HUES48 (cell line): ENCODE measurements at regions not wholly inside any gene's neighbourhood (a gene's known extent, or its start where the extent isn't known, plus 50 kb on each side); places are given as distances from the start of the nearest gene placed in this dataset.

Experiments
- H3K27ac ChIP-seq: one replicate; pipeline ENCODE4 v1.7.0; 2013; ENCODE audit warnings: low read depth, low read length, inconsistent platforms
- H3K27me3 ChIP-seq: 2 replicates; pipeline ENCODE4 v1.6.1; 2013; ENCODE audit warnings: mild to moderate bottlenecking, low read length; ENCODE audit not compliant: control insufficient read depth, insufficient read depth
- H3K36me3 ChIP-seq: 2 replicates; pipeline ENCODE4 v1.6.1; 2013; ENCODE audit warnings: low read length; ENCODE audit not compliant: control insufficient read depth, insufficient read depth
- H3K4me1 ChIP-seq: 2 replicates; pipeline ENCODE4 v1.6.1; 2013; ENCODE audit warnings: mild to moderate bottlenecking, low read length; ENCODE audit not compliant: control insufficient read depth, insufficient read depth
- H3K4me3 ChIP-seq: 2 replicates; pipeline ENCODE4 v1.5.1; 2013; ENCODE audit warnings: mild to moderate bottlenecking, low read depth, low read length
- H3K9ac ChIP-seq: 2 replicates; pipeline ENCODE4 v1.6.1; 2013; ENCODE audit warnings: mild to moderate bottlenecking, low read depth, low read length, moderate library complexity
- H3K9me3 ChIP-seq: 2 replicates; pipeline ENCODE4 v1.6.1; 2013; ENCODE audit warnings: low read length; ENCODE audit not compliant: control insufficient read depth, insufficient read depth

GRCh38 chr22:48121984-48122383 is 1359.5 kb downstream of the TBC1D22A start:
- H3K36me3 ChIP-seq = no peaks in the 10 kb centered on the region
- no peak overlapping the region for H3K27ac ChIP-seq
- H3K4me3 ChIP-seq = no peak overlapping the region
- H3K4me1 ChIP-seq = no peaks in the 10 kb centered on the region
- no peak overlapping the region for H3K9ac ChIP-seq
- H3K27me3 ChIP-seq = no peaks in the 10 kb centered on the region
- no peaks in the 10 kb centered on the region for H3K9me3 ChIP-seq

- no peaks in the 10 kb centered on the region for H3K36me3 ChIP-seq
- H3K9ac ChIP-seq = no peak overlapping the region
- H3K27me3 ChIP-seq = no peaks in the 10 kb centered on the region
- H3K9me3 ChIP-seq = no peaks in the 10 kb centered on the region; the same call in 1 of the 2 replicates
- H3K4me1 ChIP-seq = no peaks in the 10 kb centered on the region
- H3K4me3 ChIP-seq = no peak overlapping the region
- H3K27ac ChIP-seq = no peak overlapping the region
Observed at GRCh38 chr22:48118654-48119053, 1356.2 kb downstream of the TBC1D22A start.

DNA sequence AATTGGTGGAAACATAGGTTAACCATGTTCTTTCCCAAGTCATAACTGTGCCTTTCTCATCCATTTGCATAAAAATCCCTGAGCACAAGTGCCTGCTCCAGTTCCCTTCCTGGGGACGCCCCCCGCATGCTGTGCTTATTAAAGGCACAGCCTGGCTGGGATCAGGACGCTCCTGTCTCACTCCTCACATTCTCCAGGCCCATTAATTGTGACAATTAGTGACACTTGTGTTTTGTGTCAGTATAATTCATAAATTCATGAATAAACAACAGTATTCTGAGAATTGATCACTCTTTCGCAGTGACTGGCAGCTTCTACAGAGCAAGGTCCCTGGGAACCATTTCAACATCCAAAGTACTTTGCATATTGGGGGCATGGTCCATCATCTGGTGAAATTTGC is 1354.4 kb downstream of the TBC1D22A start:
- Histone ChIP-seq H3K27me3 (no peaks in the 10 kb centered on the region), H3K36me3 (no peaks in the 10 kb centered on the region)

DNA sequence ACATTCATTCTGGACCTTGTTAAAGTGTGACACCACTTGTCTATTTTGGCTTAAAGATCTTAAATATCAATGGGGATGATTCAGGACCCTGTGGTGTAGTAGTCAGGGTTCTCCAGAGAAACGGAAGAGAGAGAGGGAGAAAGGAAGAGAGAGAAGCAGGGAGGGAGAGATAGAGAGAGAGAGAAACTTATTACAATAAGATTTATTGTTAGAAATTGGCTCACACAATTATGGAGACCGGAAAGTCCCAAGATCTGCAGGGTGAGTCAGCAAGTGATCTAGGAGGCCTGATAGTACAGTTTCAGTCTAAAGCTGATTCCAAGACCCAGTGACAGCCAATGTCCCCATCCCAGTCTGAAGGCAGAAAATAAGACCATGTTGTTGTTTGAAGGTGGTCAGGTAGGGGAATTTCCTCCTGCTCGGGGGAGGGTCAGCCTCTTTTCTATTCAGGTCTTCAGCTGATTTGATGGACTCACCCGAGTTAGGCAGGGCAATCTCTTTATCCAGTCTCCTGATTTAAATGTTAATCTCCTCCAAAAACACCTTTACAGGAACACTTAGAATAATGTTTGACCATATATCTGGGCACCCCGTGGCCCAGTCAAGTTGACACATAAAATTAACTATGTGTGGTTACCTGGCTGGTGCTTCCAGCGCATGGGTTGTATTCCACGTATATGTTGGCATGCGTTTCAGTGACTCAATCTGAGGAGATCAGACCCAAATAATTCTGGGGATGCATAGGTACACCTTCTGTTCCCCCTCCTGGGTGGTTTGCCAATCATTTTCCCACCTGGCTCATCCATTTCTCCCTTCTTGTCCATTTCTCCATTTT is 1350.5 kb downstream of the TBC1D22A start:
- Histone ChIP-seq H3K27ac (no peak overlapping the region), H3K9ac (no peak overlapping the region), H3K4me1 (no peaks in the 10 kb centered on the region), H3K36me3 (no peaks in the 10 kb centered on the region), H3K27me3 (no peaks in the 10 kb centered on the region), H3K4me3 (no peak overlapping the region), H3K9me3 (peaks cover 8% of the 10 kb centered on the region)

More for the DNA sequence above, 1354.4 kb downstream of the TBC1D22A start:
- Histone ChIP-seq H3K4me3 (no peak overlapping the region), H3K9ac (no peak overlapping the region), H3K4me1 (no peaks in the 10 kb centered on the region), H3K27ac (no peak overlapping the region), H3K9me3 (peaks cover 4% of the 10 kb centered on the region; the same call in 1 of the 2 replicates)

DNA sequence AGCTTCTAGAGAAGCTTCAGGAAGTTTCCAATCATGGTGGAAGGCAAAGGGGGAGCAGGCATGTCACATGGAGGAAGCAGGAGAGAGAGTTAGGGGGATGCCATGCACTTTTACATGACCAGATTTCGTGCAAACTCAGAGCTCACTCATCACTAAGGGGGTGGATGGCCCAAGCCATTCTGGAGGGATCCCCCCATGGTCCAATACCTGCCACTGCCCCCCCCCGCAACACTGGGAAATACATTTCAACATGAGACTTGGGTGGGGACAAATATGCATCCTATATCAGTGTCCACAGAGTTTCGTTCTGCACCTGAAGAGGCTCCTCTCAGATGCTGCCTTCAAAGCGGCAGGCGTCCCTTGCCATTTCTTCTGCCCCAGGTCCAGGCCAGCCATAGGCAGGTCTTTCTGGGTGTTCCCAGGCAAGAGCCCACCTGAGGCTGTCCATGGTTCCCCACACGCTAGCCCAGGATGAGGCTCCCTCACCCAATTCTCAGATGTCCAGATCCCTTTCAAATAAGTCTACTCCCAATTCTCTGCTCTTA is 1344.3 kb downstream of the TBC1D22A start:
- no peaks in the 10 kb centered on the region for H3K36me3 ChIP-seq
- no peak overlapping the region for H3K9ac ChIP-seq
- no peaks in the 10 kb centered on the region for H3K27me3 ChIP-seq
- H3K9me3 ChIP-seq = peaks cover 4% of the 10 kb centered on the region; the same call in 1 of the 2 replicates
- no peak overlapping the region for H3K27ac ChIP-seq
- H3K4me1 ChIP-seq = no peaks in the 10 kb centered on the region
- H3K4me3 ChIP-seq = no peak overlapping the region

DNA sequence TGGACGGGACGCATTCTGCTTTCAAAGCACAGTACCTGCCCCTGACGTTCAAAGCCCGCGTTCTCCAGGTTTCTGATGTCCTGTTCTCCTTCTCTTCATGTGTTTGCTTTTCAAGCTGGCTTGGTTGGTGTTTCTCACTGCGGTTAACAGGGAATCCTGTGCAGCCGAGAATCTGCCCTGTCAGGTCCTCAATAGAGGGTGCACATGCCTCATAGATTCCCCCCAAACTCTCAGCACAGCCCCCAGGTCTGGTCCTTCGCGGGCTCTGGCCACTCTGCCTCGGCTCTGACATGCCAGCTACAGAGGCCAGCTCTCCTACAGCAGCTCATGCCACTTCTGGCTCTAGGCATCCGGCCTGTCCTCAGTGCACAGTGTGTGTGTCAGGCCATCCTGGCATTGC is 1343.8 kb downstream of the TBC1D22A start:
- Histone ChIP-seq H3K36me3 (no peaks in the 10 kb centered on the region), H3K4me3 (no peak overlapping the region), H3K27ac (no peak overlapping the region)

DNA sequence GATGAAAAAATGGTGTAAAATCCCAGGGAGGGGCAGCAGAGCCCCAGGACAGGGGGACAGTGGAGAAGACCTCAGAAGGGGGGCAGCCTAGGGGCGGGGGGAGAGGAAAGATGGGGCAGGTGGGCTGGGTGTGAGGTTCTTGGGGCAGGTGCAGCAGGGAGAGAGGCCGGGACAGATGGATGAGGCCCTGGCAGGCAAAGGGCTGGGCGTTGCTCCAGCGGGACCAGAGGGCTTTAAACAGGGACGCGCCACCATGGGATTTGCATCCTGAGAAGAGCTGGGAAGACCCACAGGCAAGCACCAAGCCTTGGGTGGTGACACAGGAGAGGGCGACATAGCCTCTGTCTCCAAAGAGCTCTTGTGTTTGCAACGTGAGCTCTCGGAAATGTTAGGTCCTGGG is 1342.8 kb downstream of the TBC1D22A start:
- H3K36me3 ChIP-seq = no peaks in the 10 kb centered on the region
- H3K4me1 ChIP-seq = no peaks in the 10 kb centered on the region
- peaks cover 4% of the 10 kb centered on the region; the same call in 1 of the 2 replicates for H3K9me3 ChIP-seq
- H3K9ac ChIP-seq = no peak overlapping the region
- no peak overlapping the region for H3K27ac ChIP-seq
- no peaks in the 10 kb centered on the region for H3K27me3 ChIP-seq
- no peak overlapping the region for H3K4me3 ChIP-seq

More for the DNA sequence above, 1343.8 kb downstream of the TBC1D22A start:
- no peaks in the 10 kb centered on the region for H3K4me1 ChIP-seq
- H3K9me3 ChIP-seq = peaks cover 4% of the 10 kb centered on the region; the same call in 1 of the 2 replicates
- H3K9ac ChIP-seq = no peak overlapping the region
- no peaks in the 10 kb centered on the region for H3K27me3 ChIP-seq

DNA sequence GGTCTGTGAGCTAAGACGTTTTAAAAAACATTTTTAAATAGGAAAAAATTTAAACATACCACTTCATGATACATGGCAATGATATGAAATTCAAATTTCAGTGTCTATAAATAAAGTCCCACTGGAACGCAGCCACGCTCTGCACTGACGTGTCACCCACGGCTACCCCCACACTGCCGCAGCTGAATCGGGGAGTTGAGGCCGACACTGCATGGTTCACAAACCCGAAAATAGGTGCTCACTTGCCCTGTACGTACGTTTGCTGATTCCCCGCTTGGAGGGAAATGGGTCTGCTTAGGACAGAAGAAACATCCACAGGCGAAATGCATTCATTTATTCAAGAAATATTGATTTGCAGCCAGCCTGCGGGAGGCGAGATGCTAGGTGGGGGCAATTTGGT is 1342.3 kb downstream of the TBC1D22A start:
- H3K36me3 ChIP-seq = no peaks in the 10 kb centered on the region
- no peak overlapping the region for H3K4me3 ChIP-seq
- H3K4me1 ChIP-seq = no peaks in the 10 kb centered on the region
- H3K9ac ChIP-seq = no peak overlapping the region
- no peaks in the 10 kb centered on the region for H3K27me3 ChIP-seq
- no peak overlapping the region for H3K27ac ChIP-seq
- peaks cover 4% of the 10 kb centered on the region; the same call in 1 of the 2 replicates for H3K9me3 ChIP-seq

DNA sequence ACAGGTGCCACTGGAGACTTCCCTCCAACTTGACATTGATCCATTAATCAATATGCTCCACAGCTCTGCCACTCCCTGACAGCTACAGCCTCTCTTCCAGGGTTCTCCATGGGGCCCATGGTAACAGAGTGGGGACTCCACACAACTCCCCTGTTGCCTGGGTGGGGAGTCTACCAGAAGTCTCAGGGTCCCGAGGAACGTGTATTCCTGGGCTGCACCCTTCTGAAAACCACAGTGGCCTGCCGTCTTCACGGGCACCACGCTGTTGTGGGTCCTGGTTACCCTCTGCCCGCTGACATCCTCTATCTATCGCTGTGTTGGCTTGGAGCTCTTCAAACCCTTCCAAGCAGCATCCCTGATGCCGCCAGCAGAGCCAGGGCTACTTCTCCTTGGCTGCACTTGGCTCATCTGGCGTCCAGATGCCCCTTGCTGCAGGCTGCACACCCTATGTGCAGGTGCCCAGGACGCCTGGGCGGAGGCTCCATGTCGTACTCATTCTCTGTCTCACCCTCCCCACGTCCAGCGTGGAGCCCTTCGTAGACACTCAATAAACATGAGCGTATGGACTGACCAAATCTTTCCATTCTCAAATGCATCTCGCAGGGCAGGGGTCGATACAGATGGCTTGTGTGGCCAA is 1341.8 kb downstream of the TBC1D22A start:
- no peak overlapping the region for H3K9ac ChIP-seq

DNA sequence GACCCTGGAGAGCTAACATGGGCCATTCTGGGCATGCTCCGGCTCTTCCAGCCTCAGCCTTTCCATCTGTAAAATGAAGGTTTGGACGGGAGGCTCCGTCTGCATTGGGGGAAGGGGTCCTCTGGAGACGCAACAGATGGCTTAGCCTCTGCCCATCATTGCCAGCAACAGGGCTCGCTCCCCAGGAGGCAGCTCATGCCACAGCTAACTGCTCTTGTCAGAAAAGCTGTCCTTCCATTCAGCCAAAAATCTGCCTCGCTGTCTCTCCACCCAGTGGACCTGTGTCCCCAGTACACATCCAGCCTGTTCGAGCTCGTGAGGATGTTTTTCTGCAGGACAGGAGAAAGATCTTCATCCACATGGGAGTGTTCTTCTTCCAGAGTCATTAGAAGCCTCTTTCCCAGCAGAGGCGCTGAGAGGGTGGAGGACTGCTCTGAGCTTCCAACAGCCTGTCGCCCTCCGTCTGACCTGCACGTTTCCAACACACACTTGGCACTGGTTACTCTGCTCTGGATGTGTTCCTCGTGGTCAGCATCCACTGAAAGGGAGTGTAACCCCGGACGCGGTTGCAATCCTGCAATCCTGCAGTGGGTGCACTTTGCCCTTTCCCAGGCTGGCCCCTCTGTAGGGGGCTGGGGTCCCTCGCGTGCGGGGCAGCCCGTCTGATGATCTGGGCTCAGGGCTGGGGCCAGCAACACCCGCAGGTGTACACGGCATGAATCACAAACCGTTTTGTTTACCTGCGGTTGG is 1340.9 kb downstream of the TBC1D22A start:
- H3K9ac ChIP-seq = no peak overlapping the region
- no peaks in the 10 kb centered on the region for H3K36me3 ChIP-seq
- H3K9me3 ChIP-seq = no peaks in the 10 kb centered on the region
- no peaks in the 10 kb centered on the region for H3K4me1 ChIP-seq
- no peaks in the 10 kb centered on the region for H3K27me3 ChIP-seq
- no peak overlapping the region for H3K27ac ChIP-seq
- no peak overlapping the region for H3K4me3 ChIP-seq

More for the DNA sequence above, 1341.8 kb downstream of the TBC1D22A start:
- H3K4me1 ChIP-seq = no peaks in the 10 kb centered on the region
- peaks cover 4% of the 10 kb centered on the region; the same call in 1 of the 2 replicates for H3K9me3 ChIP-seq
- H3K27ac ChIP-seq = no peak overlapping the region
- H3K27me3 ChIP-seq = no peaks in the 10 kb centered on the region
- H3K36me3 ChIP-seq = no peaks in the 10 kb centered on the region
- no peak overlapping the region for H3K4me3 ChIP-seq
